ENCODE measurements at regions not wholly inside any gene's neighbourhood (a gene's known extent, or its start where the extent isn't known, plus 50 kb on each side); places are given as distances from the start of the nearest gene placed in this dataset.

- WGBS, 2 experiments (ENCODE audit: low coverage in 1 of 2, low lambda C conversion rate in 2 of 2, missing lambda C conversion rate in 2 of 2): 35 to 37% methylated on average over 10 of the region's 10 CpGs
These were observed 1092.3 kb downstream of the ARAP2 start for GRCh38 chr4:35151816-35152572.

GRCh38 chr4:35163168-35163567, 1081.1 kb downstream of the ARAP2 start:
- Histone ChIP-seq H3K9me3 (ENCODE audit: low read depth) (peaks cover 6% of the 10 kb centered on the region), H4K20me1 (ENCODE audit: insufficient read depth) (no peaks in the 10 kb centered on the region), H3K9ac (no peak overlapping the region), H3K27me3 (replicated peaks; ENCODE audit: insufficient read depth) (no peaks in the 10 kb centered on the region), H3K4me1 (ENCODE audit: insufficient read depth) (no peaks in the 10 kb centered on the region), H3F3A (ENCODE audit: insufficient read depth) (no peaks in the 10 kb centered on the region), H3K79me2 (ENCODE audit: insufficient read depth) (no peaks in the 10 kb centered on the region), H3K4me2 (ENCODE audit: unreplicated experiment) (no peak overlapping the region), H2AFZ (no peak overlapping the region), H3K36me3 (ENCODE audit: low read depth) (no peaks in the 10 kb centered on the region), H3K4me3 (no peak overlapping the region), H3K27ac (no peak overlapping the region), H3K9me2 (ENCODE audit: insufficient read depth) (no peaks in the 10 kb centered on the region)
- in situ Hi-C loops (cut with MboI): no loop called here
- TF ChIP-seq EZH2phosphoT487 (IDR thresholded peaks at IDR 0.05; ENCODE audit: insufficient read depth, low read depth) (no peak), EZH2 (IDR thresholded peaks at IDR 0.05; ENCODE audit: insufficient read depth, poor library complexity, severe bottlenecking) (no peak)
- no peak for DNase-seq
- WGBS, 2 experiments (ENCODE audit: low coverage in 1 of 2, low lambda C conversion rate in 2 of 2, missing lambda C conversion rate in 2 of 2): 10 to 11% methylated on average over 1 of the region's 1 CpG

More at GRCh38 chr4:35151816-35152572, 1092.3 kb downstream of the ARAP2 start:
- no peaks in the 10 kb centered on the region for H3K9me2 ChIP-seq (ENCODE audit: insufficient read depth)
- H3K27me3 ChIP-seq (replicated peaks; ENCODE audit: insufficient read depth): no peaks in the 10 kb centered on the region
- no peaks in the 10 kb centered on the region for H3K4me1 ChIP-seq (ENCODE audit: insufficient read depth)
- no peak for DNase-seq
- no peaks in the 10 kb centered on the region for H3F3A ChIP-seq (ENCODE audit: insufficient read depth)
- H3K9ac ChIP-seq: no peak overlapping the region
- H3K4me3 ChIP-seq: no peak overlapping the region
- H4K20me1 ChIP-seq (ENCODE audit: insufficient read depth): no peaks in the 10 kb centered on the region
- H3K79me2 ChIP-seq (ENCODE audit: insufficient read depth): no peaks in the 10 kb centered on the region
- H2AFZ ChIP-seq: no peak overlapping the region
- H3K36me3 ChIP-seq (ENCODE audit: low read depth): no peaks in the 10 kb centered on the region
- no peak for TF ChIP-seq EZH2phosphoT487 (IDR thresholded peaks at IDR 0.05; ENCODE audit: insufficient read depth, low read depth)
- TF ChIP-seq EZH2 (IDR thresholded peaks at IDR 0.05; ENCODE audit: insufficient read depth, poor library complexity, severe bottlenecking): no peak
- H3K4me2 ChIP-seq (ENCODE audit: unreplicated experiment): no peak overlapping the region
- in situ Hi-C loops (cut with MboI): no loop called here
- no peaks in the 10 kb centered on the region for H3K9me3 ChIP-seq (ENCODE audit: low read depth)
- H3K27ac ChIP-seq: no peak overlapping the region

- Histone ChIP-seq H4K20me1 (ENCODE audit: insufficient read depth) (no peaks in the 10 kb centered on the region), H3K27me3 (replicated peaks; ENCODE audit: insufficient read depth) (no peaks in the 10 kb centered on the region), H3K9me2 (ENCODE audit: insufficient read depth) (no peaks in the 10 kb centered on the region), H3K4me2 (ENCODE audit: unreplicated experiment) (no peak overlapping the region), H3F3A (ENCODE audit: insufficient read depth) (no peaks in the 10 kb centered on the region), H3K9ac (no peak overlapping the region), H3K79me2 (ENCODE audit: insufficient read depth) (no peaks in the 10 kb centered on the region), H3K4me3 (no peak overlapping the region), H3K36me3 (ENCODE audit: low read depth) (no peaks in the 10 kb centered on the region), H3K9me3 (ENCODE audit: low read depth) (peaks cover 6% of the 10 kb centered on the region), H2AFZ (no peak overlapping the region), H3K27ac (no peak overlapping the region), H3K4me1 (ENCODE audit: insufficient read depth) (no peaks in the 10 kb centered on the region)
- DNase-seq: no peak
- in situ Hi-C loops (cut with MboI): no loop called here
- 16 to 27% methylated on average over 1 of the region's 1 CpG for WGBS, 2 experiments (ENCODE audit: low coverage in 1 of 2, low lambda C conversion rate in 2 of 2, missing lambda C conversion rate in 2 of 2)
- no peak for TF ChIP-seq EZH2phosphoT487 (IDR thresholded peaks at IDR 0.05; ENCODE audit: insufficient read depth, low read depth)
These were observed 1080.3 kb downstream of the ARAP2 start for GRCh38 chr4:35164063-35164462.

- H3K4me3 ChIP-seq: no peak overlapping the region
- H3K36me3 ChIP-seq (ENCODE audit: low read depth): no peaks in the 10 kb centered on the region
- DNase-seq: no peak
- H3K4me1 ChIP-seq (ENCODE audit: insufficient read depth): no peaks in the 10 kb centered on the region
- H3F3A ChIP-seq (ENCODE audit: insufficient read depth): no peaks in the 10 kb centered on the region
- H3K9me2 ChIP-seq (ENCODE audit: insufficient read depth): no peaks in the 10 kb centered on the region
- no peaks in the 10 kb centered on the region for H4K20me1 ChIP-seq (ENCODE audit: insufficient read depth)
- TF ChIP-seq EZH2 (IDR thresholded peaks at IDR 0.05; ENCODE audit: insufficient read depth, poor library complexity, severe bottlenecking) (no peak), EZH2phosphoT487 (IDR thresholded peaks at IDR 0.05; ENCODE audit: insufficient read depth, low read depth) (no peak)
- no peaks in the 10 kb centered on the region for H3K27me3 ChIP-seq (replicated peaks; ENCODE audit: insufficient read depth)
- peaks cover 6% of the 10 kb centered on the region for H3K9me3 ChIP-seq (ENCODE audit: low read depth)
- H3K9ac ChIP-seq: no peak overlapping the region
- no peak overlapping the region for H3K4me2 ChIP-seq (ENCODE audit: unreplicated experiment)
- no peaks in the 10 kb centered on the region for H3K79me2 ChIP-seq (ENCODE audit: insufficient read depth)
- 39 to 42% methylated on average over 5 of the region's 5 CpGs for WGBS, 2 experiments (ENCODE audit: low coverage in 1 of 2, low lambda C conversion rate in 2 of 2, missing lambda C conversion rate in 2 of 2)
- in situ Hi-C loops (cut with MboI): no loop called here
- H3K27ac ChIP-seq: no peak overlapping the region
- no peak overlapping the region for H2AFZ ChIP-seq
These were observed 1077.8 kb downstream of the ARAP2 start for GRCh38 chr4:35166466-35166865.
